KMS-11 (cell line): ENCODE measurements at regions not wholly inside any gene's neighbourhood (a gene's known extent, or its start where the extent isn't known, plus 50 kb on each side); places are given as distances from the start of the nearest gene placed in this dataset.

Experiments
- H2AFZ ChIP-seq: fragments of 200-600 bp; sonication (generic); 2 replicates; pipeline ENCODE4 v1.6.1; 2016; ENCODE audit warnings: antibody characterized with exemption, mixed run types, low read depth
- H3K27ac ChIP-seq: fragments of 200-600 bp; sonication (generic); 2 replicates; pipeline ENCODE4 v1.6.1; 2016; ENCODE audit warnings: mild to moderate bottlenecking, mixed run types
- H3K27me3 ChIP-seq: fragments of 200-600 bp; sonication (generic); 2 replicates; pipeline ENCODE4 v1.6.1; 2017; ENCODE audit warnings: mild to moderate bottlenecking, low read depth, mixed run types, moderate library complexity; ENCODE audit not compliant: insufficient read depth
- H3K36me3 ChIP-seq: fragments of 200-600 bp; sonication (generic); 2 replicates; pipeline ENCODE4 v1.6.1; 2017; ENCODE audit warnings: mild to moderate bottlenecking, mixed run types; ENCODE audit not compliant: insufficient read depth
- H3K4me1 ChIP-seq: fragments of 200-600 bp; sonication (generic); 2 replicates; pipeline ENCODE4 v1.6.1; 2016; ENCODE audit warnings: mild to moderate bottlenecking, low read depth, mixed run types; ENCODE audit not compliant: poor library complexity, severe bottlenecking
- H3K4me2 ChIP-seq: fragments of 200-600 bp; sonication (generic); 2 replicates; pipeline ENCODE4 v1.7.0; 2016; ENCODE audit warnings: mild to moderate bottlenecking, mixed run types
- H3K4me3 ChIP-seq: fragments of 200-600 bp; sonication (generic); IDR thresholded peaks from 2 replicates; pipeline ENCODE4 v1.6.1; 2017; ENCODE audit warnings: low read depth, low read length, mixed read lengths; ENCODE audit not compliant: insufficient read depth
- H3K79me2 ChIP-seq: fragments of 200-600 bp; sonication (generic); 2 replicates; pipeline ENCODE4 v1.6.1; 2016; ENCODE audit warnings: low read depth, mixed run types; ENCODE audit not compliant: insufficient read depth
- H3K9ac ChIP-seq: fragments of 200-600 bp; sonication (generic); 2 replicates; pipeline ENCODE4 v1.6.1; 2016; ENCODE audit warnings: mild to moderate bottlenecking, mixed run types
- H4K20me1 ChIP-seq: fragments of 200-600 bp; sonication (generic); 2 replicates; pipeline ENCODE4 v1.6.1; 2016; ENCODE audit warnings: mild to moderate bottlenecking, mixed run types; ENCODE audit not compliant: insufficient read depth
- CTCF ChIP-seq: fragments of 200-600 bp; sonication (generic); conservative IDR thresholded peaks from 2 replicates; pipeline ENCODE4 v1.6.1; 2017; ENCODE audit warnings: low read depth, mild to moderate bottlenecking, antibody characterized with exemption, low read length, moderate library complexity, mixed read lengths

GRCh38 chr9:81363916-81364480 lies 325.3 kb downstream of the TLE1 start:
- Histone ChIP-seq H3K4me1 (no peaks in the 10 kb centered on the region), H3K9ac (no peak overlapping the region), H3K27me3 (no peaks in the 10 kb centered on the region), H2AFZ (no peak overlapping the region), H3K36me3 (no peaks in the 10 kb centered on the region), H4K20me1 (no peaks in the 10 kb centered on the region), H3K27ac (no peak overlapping the region), H3K4me3 (no peak overlapping the region), H3K4me2 (no peak overlapping the region), H3K79me2 (no peaks in the 10 kb centered on the region)
- TF ChIP-seq CTCF = no peak

- H3K9ac ChIP-seq = no peak overlapping the region
- TF ChIP-seq CTCF = no peak
- no peak overlapping the region for H3K4me3 ChIP-seq
- no peaks in the 10 kb centered on the region for H3K36me3 ChIP-seq
- H3K27me3 ChIP-seq = no peaks in the 10 kb centered on the region
- no peaks in the 10 kb centered on the region for H4K20me1 ChIP-seq
- no peak overlapping the region for H3K4me2 ChIP-seq
- no peak overlapping the region for H3K27ac ChIP-seq
- H2AFZ ChIP-seq = no peak overlapping the region
- H3K4me1 ChIP-seq = no peaks in the 10 kb centered on the region
- no peaks in the 10 kb centered on the region for H3K79me2 ChIP-seq
Measured at GRCh38 chr9:81361296-81361695, 328.1 kb downstream of the TLE1 start.

- Histone ChIP-seq H3K4me3 (no peak overlapping the region), H4K20me1 (no peaks in the 10 kb centered on the region), H3K9ac (no peak overlapping the region), H2AFZ (no peak overlapping the region), H3K27me3 (no peaks in the 10 kb centered on the region), H3K4me1 (no peaks in the 10 kb centered on the region), H3K36me3 (no peaks in the 10 kb centered on the region), H3K4me2 (no peak overlapping the region), H3K27ac (no peak overlapping the region), H3K79me2 (no peaks in the 10 kb centered on the region)
- TF ChIP-seq CTCF = no peak
Measured at GRCh38 chr9:81351166-81351565, 338.2 kb downstream of the TLE1 start.

- H3K4me3 ChIP-seq = no peak overlapping the region
- no peak for TF ChIP-seq CTCF
- no peaks in the 10 kb centered on the region for H3K36me3 ChIP-seq
- no peak overlapping the region for H3K4me2 ChIP-seq
- no peak overlapping the region for H3K9ac ChIP-seq
- no peaks in the 10 kb centered on the region for H3K27me3 ChIP-seq
- no peaks in the 10 kb centered on the region for H4K20me1 ChIP-seq
- no peak overlapping the region for H3K27ac ChIP-seq
- H3K79me2 ChIP-seq = no peaks in the 10 kb centered on the region
- H2AFZ ChIP-seq = no peak overlapping the region
- no peaks in the 10 kb centered on the region for H3K4me1 ChIP-seq
Measured at GRCh38 chr9:81344366-81344765, 345.0 kb downstream of the TLE1 start.
